Dermis microvascular lymphatic vessel endothelial cell (primary cell): ENCODE measurements at regions not wholly inside any gene's neighbourhood (a gene's known extent, or its start where the extent isn't known, plus 50 kb on each side); places are given as distances from the start of the nearest gene placed in this dataset.
"Not testable (repeated sequence)": the region's sequence is repeated elsewhere in the genome, so short reads cannot be mapped to it uniquely, and the experiment has no call there.

Experiments
- DNase-seq, 2 donors: peaks; one replicate each; pipeline versions ENCODE4 v3.0.0 to v3.0.0-alpha.2; 2010; ENCODE audit warnings: low read depth in 2 of 2

- DNase-seq: no peak
Observed at GRCh38 chr17:31750578-31750977, 108.5 kb downstream of the COPRS start.

GRCh38 chr17:31748881-31749280 is 110.2 kb downstream of the COPRS start:
- no peak for DNase-seq

GRCh38 chr17:31746884-31747495 is 112.1 kb downstream of the COPRS start:
- no peak for DNase-seq

- DNase-seq: no peak
Observed at GRCh38 chr17:31745964-31746600, 113.0 kb downstream of the COPRS start.

GRCh38 chr17:31744511-31744951 is 114.5 kb downstream of the COPRS start:
- DNase-seq: no peak

GRCh38 chr17:31743797-31744196 is 115.2 kb downstream of the COPRS start:
- DNase-seq: no peak

- DNase-seq: no peak
Observed at GRCh38 chr17:31741371-31741770, 117.7 kb downstream of the COPRS start.

- no peak for DNase-seq
Observed at GRCh38 chr17:31740611-31741082, 118.4 kb downstream of the COPRS start.

GRCh38 chr17:31738996-31739699 is 119.9 kb downstream of the COPRS start:
- no peak for DNase-seq

- no peak for DNase-seq
Observed at GRCh38 chr17:31738488-31738887, 120.6 kb downstream of the COPRS start.

- DNase-seq: no peak
Observed at GRCh38 chr17:31738067-31738466, 121.0 kb downstream of the COPRS start.

GRCh38 chr17:31736855-31737625 is 122.0 kb downstream of the COPRS start:
- no peak for DNase-seq

GRCh38 chr17:31733326-31733725 is 125.7 kb downstream of the COPRS start:
- no peak for DNase-seq

- DNase-seq: not testable (repeated sequence)
Observed at GRCh38 chr17:31731585-31732154, 127.4 kb downstream of the COPRS start.

GRCh38 chr17:31731118-31731517 is 127.9 kb downstream of the COPRS start:
- DNase-seq: no peak

GRCh38 chr17:31726980-31727427 is 132.0 kb downstream of the COPRS start:
- DNase-seq: peak; percentile 27 to 62

GRCh38 chr17:31724619-31725018 is 134.4 kb downstream of the COPRS start:
- DNase-seq: peak; percentile 60 to 89

GRCh38 chr17:31724026-31724425 is 135.0 kb downstream of the COPRS start:
- peak; percentile 94 to 98 for DNase-seq

- peak; percentile 90 to 96 for DNase-seq
Observed at GRCh38 chr17:31722251-31723056, 136.6 kb downstream of the COPRS start.

- DNase-seq: peak in 1 of 2 donors; percentile 39
Observed at GRCh38 chr17:31721291-31722025, 137.6 kb downstream of the COPRS start.
